Suprapubic skin (tissue), 4 donors: ENCODE measurements at regions not wholly inside any gene's neighbourhood (a gene's known extent, or its start where the extent isn't known, plus 50 kb on each side); places are given as distances from the start of the nearest gene placed in this dataset.

Source experiments
- EP300 ChIP-seq: sonication (generic); formaldehyde crosslinking; IDR thresholded peaks from one replicate; pipeline ENCODE4 v1.6.1; 2017; ENCODE audit warnings: antibody characterized with exemption
- POLR2A ChIP-seq, 2 donors: fragments of 450-650 bp; IDR thresholded peaks; one replicate each; pipeline ENCODE4 v1.6.1; 2017; ENCODE audit warnings: antibody characterized with exemption in 2 of 2, mild to moderate bottlenecking in 2 of 2, moderate library complexity in 2 of 2
- POLR2AphosphoS5 ChIP-seq, 3 donors: sonication (generic); formaldehyde crosslinking; IDR thresholded peaks; one replicate each; pipeline ENCODE4 v1.6.1; 2017; ENCODE audit warnings: antibody characterized with exemption in 3 of 3
- TF ChIP-seq, protein P1 (sequence below), 2 donors: fragments of 200-600 bp in 1 of 2; fragments of 450-650 bp in 1 of 2; sonication (generic) in 1 of 2; IDR thresholded peaks; one replicate each; pipeline ENCODE4 v1.5.1; 2016 to 2019; ENCODE audit warnings: antibody characterized with exemption in 2 of 2, mild to moderate bottlenecking in 1 of 2, moderate library complexity in 1 of 2

DNA sequence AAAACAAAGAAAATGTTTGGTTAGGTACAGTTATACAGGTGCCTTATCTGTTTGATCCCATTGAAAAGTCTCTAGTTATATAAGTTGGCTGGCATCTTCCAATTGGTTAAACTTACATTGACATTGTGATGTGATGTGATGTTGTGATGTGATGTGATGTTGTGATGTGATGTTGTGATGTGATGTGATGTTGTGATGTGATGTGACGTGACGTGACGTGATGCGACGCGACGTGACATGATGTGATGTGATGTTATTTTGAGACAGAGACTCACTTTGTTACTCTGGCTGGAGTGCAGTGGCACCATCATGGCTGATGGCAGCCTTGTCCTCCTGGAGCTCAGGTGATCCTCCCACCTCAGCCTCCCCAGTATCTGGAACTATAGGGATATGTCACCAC lies 507.6 kb downstream of the HAO1 start:
- TF ChIP-seq POLR2A (IDR thresholded peaks at IDR 0.05) (no peak), POLR2AphosphoS5 (IDR thresholded peaks at IDR 0.05) (no peak), EP300 (no peak)
- TF ChIP-seq, protein P1, sequence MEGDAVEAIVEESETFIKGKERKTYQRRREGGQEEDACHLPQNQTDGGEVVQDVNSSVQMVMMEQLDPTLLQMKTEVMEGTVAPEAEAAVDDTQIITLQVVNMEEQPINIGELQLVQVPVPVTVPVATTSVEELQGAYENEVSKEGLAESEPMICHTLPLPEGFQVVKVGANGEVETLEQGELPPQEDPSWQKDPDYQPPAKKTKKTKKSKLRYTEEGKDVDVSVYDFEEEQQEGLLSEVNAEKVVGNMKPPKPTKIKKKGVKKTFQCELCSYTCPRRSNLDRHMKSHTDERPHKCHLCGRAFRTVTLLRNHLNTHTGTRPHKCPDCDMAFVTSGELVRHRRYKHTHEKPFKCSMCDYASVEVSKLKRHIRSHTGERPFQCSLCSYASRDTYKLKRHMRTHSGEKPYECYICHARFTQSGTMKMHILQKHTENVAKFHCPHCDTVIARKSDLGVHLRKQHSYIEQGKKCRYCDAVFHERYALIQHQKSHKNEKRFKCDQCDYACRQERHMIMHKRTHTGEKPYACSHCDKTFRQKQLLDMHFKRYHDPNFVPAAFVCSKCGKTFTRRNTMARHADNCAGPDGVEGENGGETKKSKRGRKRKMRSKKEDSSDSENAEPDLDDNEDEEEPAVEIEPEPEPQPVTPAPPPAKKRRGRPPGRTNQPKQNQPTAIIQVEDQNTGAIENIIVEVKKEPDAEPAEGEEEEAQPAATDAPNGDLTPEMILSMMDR (IDR thresholded peaks at IDR 0.05), result no peak
